ENCODE measurements at regions not wholly inside any gene's neighbourhood (a gene's known extent, or its start where the extent isn't known, plus 50 kb on each side); places are given as distances from the start of the nearest gene placed in this dataset.

GRCh38 chr2:2715036-2715818 is 384.2 kb upstream of the MYT1L start:
- DNase-seq (ENCODE audit: insufficient read length, low spot score) (no peak), FAIRE-seq (no peak)

GRCh38 chr2:2714408-2714807 is 383.3 kb upstream of the MYT1L start:
- FAIRE-seq, result no peak

GRCh38 chr2:2709431-2709770 is 378.3 kb upstream of the MYT1L start:
- FAIRE-seq (no peak), DNase-seq (ENCODE audit: insufficient read length, low spot score) (no peak)

More at GRCh38 chr2:2714408-2714807, 383.3 kb upstream of the MYT1L start:
- DNase-seq (ENCODE audit: insufficient read length, low spot score), result no peak

GRCh38 chr2:2708575-2709430 is 377.7 kb upstream of the MYT1L start:
- FAIRE-seq (no peak), DNase-seq (ENCODE audit: insufficient read length, low spot score) (no peak)

- no peak for FAIRE-seq
- DNase-seq (ENCODE audit: insufficient read length, low spot score), result no peak
Observed at GRCh38 chr2:2707206-2707991, 376.3 kb upstream of the MYT1L start.

- FAIRE-seq (no peak), DNase-seq (ENCODE audit: insufficient read length, low spot score) (no peak)
Observed at GRCh38 chr2:2706306-2706705, 375.2 kb upstream of the MYT1L start.

GRCh38 chr2:2705871-2706270 is 374.8 kb upstream of the MYT1L start:
- FAIRE-seq (no peak), DNase-seq (ENCODE audit: insufficient read length, low spot score) (no peak)

- DNase-seq (ENCODE audit: insufficient read length, low spot score) (no peak), FAIRE-seq (no peak)
Observed at GRCh38 chr2:2704428-2705090, 373.5 kb upstream of the MYT1L start.

GRCh38 chr2:2703762-2704427 is 372.8 kb upstream of the MYT1L start:
- FAIRE-seq (no peak), DNase-seq (ENCODE audit: insufficient read length, low spot score) (no peak)

GRCh38 chr2:2703172-2703571 is 372.1 kb upstream of the MYT1L start:
- FAIRE-seq (no peak), DNase-seq (ENCODE audit: insufficient read length, low spot score) (no peak)

GRCh38 chr2:2702385-2702784 is 371.3 kb upstream of the MYT1L start:
- DNase-seq (ENCODE audit: insufficient read length, low spot score), result no peak
- FAIRE-seq, result no peak

GRCh38 chr2:2701813-2702212 is 370.7 kb upstream of the MYT1L start:
- FAIRE-seq (no peak), DNase-seq (ENCODE audit: insufficient read length, low spot score) (no peak)

GRCh38 chr2:2701176-2701781 is 370.2 kb upstream of the MYT1L start:
- FAIRE-seq (no peak), DNase-seq (ENCODE audit: insufficient read length, low spot score) (no peak)

GRCh38 chr2:2699121-2699505 is 368.0 kb upstream of the MYT1L start:
- DNase-seq (ENCODE audit: insufficient read length, low spot score) (no peak), FAIRE-seq (no peak)

GRCh38 chr2:2698182-2699120 is 367.4 kb upstream of the MYT1L start:
- FAIRE-seq, result no peak

GRCh38 chr2:2696733-2697455 is 365.8 kb upstream of the MYT1L start:
- DNase-seq (ENCODE audit: insufficient read length, low spot score) (no peak), FAIRE-seq (no peak)

More at GRCh38 chr2:2698182-2699120, 367.4 kb upstream of the MYT1L start:
- no peak for DNase-seq (ENCODE audit: insufficient read length, low spot score)

- no peak for DNase-seq (ENCODE audit: insufficient read length, low spot score)
- no peak for FAIRE-seq
Observed at GRCh38 chr2:2696325-2696724, 365.2 kb upstream of the MYT1L start.

GRCh38 chr2:2694746-2695145 is 363.7 kb upstream of the MYT1L start:
- FAIRE-seq (no peak), DNase-seq (ENCODE audit: insufficient read length, low spot score) (no peak)

Data from GM19239 (cell line).